Fibroblast of skin of back (primary cell): ENCODE measurements at regions not wholly inside any gene's neighbourhood (a gene's known extent, or its start where the extent isn't known, plus 50 kb on each side); places are given as distances from the start of the nearest gene placed in this dataset.
"Not testable (repeated sequence)": the region's sequence is repeated elsewhere in the genome, so short reads cannot be mapped to it uniquely, and the experiment has no call there.

Experiments used
- DNase-seq: peaks from one replicate; pipeline ENCODE4 v3.0.0-alpha.2; 2013

- no peak for DNase-seq
Observed at GRCh38 chr13:31385540-31385939, 185.8 kb downstream of the B3GLCT start.

DNA sequence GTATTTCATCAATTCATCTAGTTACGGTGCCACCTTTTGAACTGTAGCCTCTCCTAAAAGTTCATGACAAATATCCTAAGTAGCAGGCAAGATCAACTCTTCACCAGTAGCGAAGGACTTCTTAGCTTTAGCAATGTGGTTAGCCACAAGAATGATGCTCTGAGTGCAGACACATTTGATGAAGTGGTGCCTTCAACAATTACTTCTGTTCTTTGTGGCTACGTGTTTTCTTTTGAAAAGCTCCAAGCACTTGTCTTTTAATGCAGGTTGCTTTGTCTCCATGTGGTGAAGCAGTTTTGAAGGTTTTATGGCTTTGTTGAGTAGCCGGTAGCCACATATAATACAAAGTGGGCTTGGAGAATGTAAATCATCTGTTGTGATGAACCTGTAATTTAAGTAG lies 194.7 kb downstream of the B3GLCT start:
- DNase-seq = no peak

DNA sequence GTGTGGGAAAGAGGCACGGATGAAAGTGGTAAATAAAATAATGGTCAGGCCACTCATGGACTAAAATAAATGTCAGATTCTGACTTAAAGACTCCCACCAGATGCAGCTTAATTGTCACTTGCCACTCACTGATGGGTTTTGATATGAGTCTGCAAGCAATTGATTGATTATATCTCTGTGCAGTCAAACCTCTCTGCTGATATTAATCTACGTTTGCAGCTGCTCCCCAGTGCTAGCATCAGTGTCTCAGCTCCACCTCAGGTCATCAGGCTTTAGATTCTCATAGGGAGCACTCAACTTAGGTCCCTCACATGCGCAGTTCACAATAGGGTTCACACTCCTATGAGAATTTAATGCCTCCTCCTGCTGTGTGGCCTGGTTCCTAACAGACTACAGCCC lies 195.3 kb downstream of the B3GLCT start:
- no peak for DNase-seq

DNA sequence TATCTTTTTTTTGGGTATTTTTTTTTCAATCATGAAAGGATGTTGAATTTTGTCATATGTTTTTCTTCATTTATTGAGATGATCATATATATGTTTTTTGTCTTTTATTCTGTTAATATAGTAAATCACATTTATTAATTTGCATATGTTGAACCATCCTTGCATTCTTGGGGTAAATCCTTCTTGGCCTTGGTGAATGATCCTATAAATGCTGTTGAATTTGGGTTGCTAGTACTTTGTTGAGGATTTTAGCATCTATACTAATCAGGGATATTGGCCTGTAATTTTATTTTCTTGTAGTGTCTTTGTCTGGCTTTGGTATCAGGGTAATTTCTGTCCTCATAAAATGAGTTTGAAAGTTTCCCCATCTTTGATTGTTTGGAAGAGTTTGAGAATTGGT lies 199.9 kb downstream of the B3GLCT start:
- DNase-seq = no peak

DNA sequence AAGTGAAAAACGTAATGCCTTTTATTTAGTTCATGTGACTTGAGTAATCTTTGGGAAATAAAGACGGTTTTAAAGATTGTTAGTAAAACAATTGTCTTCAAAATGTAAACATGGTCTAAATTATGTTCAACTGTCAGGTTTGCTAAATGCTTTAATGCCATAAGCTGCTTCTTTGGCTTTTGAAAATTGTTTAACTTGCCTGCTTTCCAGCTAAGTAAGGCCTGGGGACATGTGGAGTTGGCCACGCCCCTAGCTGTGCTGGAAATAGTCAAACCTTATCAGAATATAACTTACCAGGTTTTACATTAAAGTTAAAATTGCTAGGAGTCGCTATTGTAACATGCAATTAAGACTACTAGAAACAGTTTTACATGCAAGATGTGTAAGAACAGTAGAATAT lies 203.9 kb downstream of the B3GLCT start:
- not testable (repeated sequence) for DNase-seq

GRCh38 chr13:31408927-31409326 lies 209.2 kb downstream of the B3GLCT start:
- DNase-seq = no peak

DNA sequence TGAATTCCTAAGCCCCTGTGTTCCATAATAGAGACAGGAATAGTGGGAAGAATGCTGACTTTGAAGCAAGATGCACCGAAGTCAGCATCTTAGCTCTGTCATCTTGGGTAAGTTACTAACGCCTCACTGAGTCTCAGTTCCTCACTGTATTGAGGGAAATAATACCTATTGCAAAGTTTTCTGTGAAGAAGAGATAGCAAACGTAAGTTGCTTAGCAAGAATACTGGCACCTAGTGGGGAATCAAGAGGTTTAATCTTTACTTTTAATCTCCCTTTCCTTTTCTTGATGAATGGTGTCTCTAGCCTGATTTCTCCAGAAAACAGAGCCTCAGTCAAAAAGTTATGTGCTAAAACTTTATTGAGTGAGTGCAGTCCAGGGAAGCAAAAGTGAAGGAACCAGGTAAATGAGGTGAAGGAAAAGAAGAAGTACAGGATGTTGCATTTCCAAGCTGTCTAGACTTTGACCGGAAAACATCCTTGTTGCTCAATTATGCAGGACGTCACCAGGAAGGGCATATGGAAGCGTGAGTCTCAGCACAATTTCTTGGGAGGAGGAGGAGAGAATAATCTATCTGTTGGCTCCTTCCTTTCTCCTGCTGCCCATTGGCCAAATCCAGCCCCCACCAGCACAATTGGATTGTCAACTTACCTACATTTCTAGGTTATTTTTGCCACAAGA lies 210.0 kb downstream of the B3GLCT start:
- no peak for DNase-seq

- DNase-seq = no peak
Observed at GRCh38 chr13:31413516-31413915, 213.7 kb downstream of the B3GLCT start.

DNA sequence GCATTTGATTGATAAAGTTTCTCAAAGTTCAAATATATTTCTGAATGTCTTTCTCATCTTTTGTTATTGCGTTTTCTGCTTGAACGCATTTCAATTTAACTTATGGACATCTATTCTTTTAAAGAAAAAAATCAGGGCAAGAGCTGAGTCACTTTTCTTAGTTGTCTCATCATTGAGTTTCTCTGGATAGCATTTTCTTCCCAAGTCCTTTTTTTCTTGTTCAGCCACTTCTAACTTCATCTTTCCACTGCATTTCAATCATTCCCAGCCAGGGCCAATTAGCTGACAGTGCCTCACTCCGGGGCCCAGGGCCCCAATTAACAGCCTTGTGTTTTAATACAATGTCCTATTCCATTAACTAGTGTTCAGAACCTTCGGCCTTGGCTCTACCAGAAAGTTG lies 216.3 kb downstream of the B3GLCT start:
- no peak for DNase-seq

GRCh38 chr13:31418186-31418585 lies 218.4 kb downstream of the B3GLCT start:
- no peak for DNase-seq

- DNase-seq = no peak
Observed at GRCh38 chr13:31421756-31422155, 222.0 kb downstream of the B3GLCT start.

DNA sequence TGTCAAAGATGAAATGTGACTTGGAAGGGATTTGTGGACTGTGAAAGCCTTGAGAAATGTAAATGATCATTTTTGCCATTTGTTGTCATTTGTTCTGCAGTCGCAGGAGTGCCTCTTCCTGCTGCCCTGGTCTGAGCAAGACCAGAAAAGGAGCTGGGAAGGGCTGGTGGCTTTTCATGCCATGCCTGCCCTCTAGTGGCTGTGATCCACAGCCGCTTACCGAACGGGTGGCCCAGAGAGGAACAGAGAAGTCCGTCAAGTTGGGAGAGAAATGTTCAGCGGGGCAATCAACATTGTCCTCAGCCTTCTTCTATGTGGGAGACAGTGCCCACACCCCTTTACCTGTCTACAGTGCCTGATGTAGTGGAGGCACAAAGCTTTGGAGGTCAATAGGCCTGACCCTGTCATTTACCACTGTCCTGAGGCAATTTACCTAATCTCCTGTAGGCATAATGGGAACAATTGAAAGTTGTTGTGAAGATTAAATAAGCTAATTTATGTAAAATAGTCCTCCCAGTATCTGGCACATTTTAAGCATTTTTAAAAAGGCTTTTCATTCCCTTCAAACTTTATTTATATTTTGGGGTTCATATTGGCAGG lies 224.5 kb downstream of the B3GLCT start:
- DNase-seq = peak; percentile 76

GRCh38 chr13:31426395-31426794 lies 226.6 kb downstream of the B3GLCT start:
- DNase-seq = no peak

- no peak for DNase-seq
Observed at GRCh38 chr13:31427151-31428100, 227.7 kb downstream of the B3GLCT start.

- peak; percentile 53 for DNase-seq
Observed at GRCh38 chr13:31431722-31432137, 232.0 kb downstream of the B3GLCT start.

GRCh38 chr13:31433207-31433606 lies 233.4 kb downstream of the B3GLCT start:
- no peak for DNase-seq

GRCh38 chr13:31433746-31434145 lies 234.0 kb downstream of the B3GLCT start:
- DNase-seq = no peak

DNA sequence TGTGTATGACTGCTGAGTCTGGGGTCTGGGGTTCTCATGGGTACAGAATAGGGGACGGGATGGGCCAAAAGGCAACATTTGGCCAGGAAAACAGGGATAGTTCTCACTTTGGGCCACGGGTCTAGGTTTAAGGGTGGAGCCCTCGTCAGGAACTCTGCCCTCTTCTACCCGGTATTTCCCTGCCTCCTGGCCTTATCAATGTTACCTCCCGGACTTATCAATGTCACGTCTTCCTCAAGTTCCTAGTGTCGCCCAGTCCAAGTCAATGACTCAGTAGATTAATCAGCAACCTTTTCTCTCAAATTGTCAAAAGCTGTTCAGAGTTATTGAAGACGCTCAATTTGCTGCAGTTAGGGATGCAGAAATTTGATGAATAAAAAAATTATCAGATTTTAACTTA lies 234.8 kb downstream of the B3GLCT start:
- DNase-seq = no peak

DNA sequence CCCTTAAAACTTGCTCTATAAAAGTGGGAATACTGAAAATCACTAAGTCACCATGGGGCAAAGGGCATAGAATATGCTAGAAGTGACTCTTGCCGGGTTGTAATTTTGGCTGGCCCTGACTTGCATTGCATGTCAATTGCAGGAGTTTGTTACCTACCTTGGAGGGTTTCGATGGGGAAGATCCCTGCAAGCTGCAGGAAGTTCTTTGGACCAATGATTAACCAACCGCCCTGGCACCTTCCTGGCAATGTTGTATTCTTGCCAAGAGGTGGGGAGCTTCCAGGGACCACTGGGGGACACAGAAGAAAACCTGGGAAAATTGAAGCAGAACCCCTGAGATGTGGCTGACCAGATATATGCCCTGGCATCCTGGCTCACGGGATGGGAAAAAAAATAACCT lies 235.8 kb downstream of the B3GLCT start:
- DNase-seq = no peak

DNA sequence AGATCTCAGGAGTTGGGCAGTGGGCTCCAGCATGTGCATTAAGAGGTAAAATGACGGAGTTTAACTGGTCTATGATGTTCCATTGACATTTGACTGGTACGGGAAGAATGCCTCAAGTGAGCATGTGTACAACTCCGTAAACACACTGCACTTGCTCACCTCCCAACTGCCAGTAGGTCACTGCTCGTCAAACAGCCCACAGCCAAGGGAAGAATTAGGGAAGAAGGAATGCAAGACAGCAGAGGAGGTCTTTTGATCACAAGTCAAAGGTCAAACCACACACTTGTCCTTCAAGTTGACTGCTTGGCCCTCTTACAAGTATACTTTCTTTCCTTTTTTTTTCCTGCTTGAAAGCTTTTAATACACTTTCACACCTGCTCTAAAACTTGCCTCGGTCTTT lies 236.7 kb downstream of the B3GLCT start:
- no peak for DNase-seq

DNA sequence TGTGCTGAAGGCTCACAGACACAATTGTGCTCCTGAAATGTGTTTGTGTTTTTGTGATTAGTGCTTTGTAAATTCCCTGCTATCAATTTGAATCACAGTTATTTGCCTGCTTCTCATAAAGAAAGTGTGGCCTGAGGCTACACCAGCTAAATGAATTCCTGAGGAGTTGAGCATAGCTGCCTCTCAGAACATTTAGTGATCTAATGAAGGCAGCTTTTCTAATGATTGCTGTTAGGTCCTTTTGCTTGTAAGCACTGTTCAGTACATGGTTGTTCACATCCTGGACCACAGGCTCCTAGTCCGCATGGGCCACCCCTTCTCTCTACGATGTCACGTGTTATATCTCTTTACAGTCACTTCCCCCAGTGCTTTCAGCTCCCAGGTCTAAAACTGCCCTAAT lies 238.2 kb downstream of the B3GLCT start:
- DNase-seq = peak; percentile 6

DNA sequence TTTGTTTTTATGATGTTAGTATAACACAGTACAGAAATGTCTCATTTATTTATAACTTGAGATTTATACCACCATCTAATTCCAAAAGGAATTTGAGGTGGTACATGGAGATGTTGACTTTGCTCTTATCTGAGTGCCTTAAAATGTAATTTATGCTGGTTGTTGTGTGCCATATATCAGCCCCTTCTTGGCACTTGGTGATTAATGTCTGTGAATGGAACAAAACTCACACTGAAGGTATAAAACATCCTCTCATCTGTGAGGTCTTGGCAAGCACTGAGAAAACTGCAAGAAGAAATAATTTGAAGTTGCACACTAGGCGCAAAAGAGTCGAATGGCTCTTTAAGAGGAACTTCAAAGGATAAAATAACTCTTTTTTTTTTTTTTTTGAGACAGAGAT lies 240.4 kb downstream of the B3GLCT start:
- no peak for DNase-seq

DNA sequence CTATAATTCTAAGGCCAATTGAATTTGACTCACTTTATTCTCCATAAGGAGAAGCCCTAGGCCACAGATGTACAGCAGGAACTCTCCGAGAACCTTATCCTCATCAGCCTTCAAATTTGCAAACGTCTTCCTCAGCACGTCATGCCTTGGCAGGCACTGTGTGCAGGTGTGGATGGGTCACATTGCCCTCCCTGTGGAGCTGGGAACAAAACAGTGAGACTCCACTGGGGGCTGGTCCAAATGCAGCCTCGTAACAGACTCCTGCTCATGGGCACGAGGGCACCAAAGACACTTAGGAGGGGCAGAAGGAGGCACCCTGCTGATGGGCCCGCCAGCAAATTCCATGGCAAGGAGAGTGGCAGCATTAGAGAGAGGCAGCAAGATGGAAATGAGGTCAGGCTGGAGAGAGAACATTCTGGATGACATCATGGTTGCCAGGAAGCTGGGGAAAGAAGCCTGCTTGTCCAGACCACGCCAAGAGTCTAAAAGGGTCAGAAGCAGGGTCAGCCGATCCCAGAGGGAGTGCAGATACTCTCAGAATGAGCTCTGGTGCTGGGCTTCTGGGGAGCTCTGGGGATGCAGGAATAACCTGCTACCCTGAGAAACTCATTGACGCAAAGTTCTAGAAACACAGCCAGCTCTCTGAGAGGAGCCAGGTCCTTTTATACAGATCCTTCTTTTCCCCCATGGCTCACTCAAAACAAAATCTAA lies 242.2 kb downstream of the B3GLCT start:
- DNase-seq = no peak
